ENCODE measurements at regions not wholly inside any gene's neighbourhood (a gene's known extent, or its start where the extent isn't known, plus 50 kb on each side); places are given as distances from the start of the nearest gene placed in this dataset.

- DNase-seq: no peak
These were observed 98.1 kb upstream of the CCL2 start for GRCh38 chr17:34156741-34157589.

DNA sequence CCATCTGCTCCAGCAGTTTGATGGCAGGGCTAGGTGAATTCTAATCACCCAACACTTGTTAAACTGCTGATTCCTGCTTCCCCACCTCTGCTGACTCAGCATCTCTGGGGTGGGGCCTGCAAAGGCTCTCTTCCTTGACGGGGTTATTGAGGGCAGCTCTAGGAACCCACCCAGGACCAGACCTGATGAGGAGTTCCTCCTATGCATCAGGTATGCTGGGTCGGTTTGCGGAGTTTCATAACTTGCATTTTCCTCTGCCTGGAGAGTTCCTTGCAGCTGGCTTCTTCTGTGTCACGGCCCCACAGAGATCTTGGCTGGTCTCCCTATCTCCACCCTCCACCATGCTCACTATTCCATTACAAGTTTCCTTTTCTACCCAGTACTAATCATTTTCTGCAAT is 93.4 kb upstream of the CCL2 start:
- DNase-seq: no peak

- DNase-seq: no peak
These were observed 92.0 kb upstream of the CCL2 start for GRCh38 chr17:34163123-34163522.

GRCh38 chr17:34163646-34164045 is 91.4 kb upstream of the CCL2 start:
- DNase-seq: no peak

DNA sequence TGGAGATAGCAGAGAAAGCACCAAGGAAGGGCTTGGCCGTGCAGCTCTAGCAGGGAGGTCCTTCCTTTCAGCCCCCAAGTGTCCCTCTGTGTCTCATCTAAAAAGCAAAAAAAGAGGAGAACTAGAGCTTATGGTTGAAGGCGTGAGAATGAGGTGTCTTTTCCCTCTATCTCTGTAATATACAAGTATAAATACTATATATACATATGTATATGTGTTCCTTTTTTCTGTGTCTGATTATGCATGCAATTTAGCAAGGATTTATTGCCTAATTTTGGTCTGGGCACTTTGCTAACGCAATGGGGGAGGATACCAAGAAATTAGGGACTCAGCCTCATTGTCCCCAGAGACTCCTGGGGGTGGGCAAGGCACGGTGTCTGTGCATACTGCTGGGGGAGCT is 90.2 kb upstream of the CCL2 start:
- no peak for DNase-seq

GRCh38 chr17:34166352-34166751 is 88.7 kb upstream of the CCL2 start:
- DNase-seq: no peak

DNA sequence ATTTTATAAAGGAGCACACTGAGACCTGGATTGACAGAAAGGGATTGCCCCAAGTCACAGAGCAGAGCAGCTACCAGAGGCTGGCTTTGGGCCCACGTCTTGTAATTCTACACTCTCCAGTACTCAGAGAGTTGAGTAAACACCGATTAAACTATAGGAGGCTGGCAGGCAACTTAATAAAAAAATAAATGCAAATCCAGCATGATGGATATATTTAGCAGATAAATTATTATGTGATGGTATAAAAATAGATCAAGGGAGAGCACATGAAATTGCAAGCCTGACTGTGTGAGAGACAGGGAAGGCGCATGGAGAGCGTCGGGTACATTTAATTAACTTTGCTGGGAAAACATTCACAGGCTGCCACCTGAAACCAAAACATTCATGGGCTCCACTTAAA is 87.7 kb upstream of the CCL2 start:
- DNase-seq: no peak

- no peak for DNase-seq
These were observed 86.1 kb upstream of the CCL2 start for GRCh38 chr17:34168989-34169388.

DNA sequence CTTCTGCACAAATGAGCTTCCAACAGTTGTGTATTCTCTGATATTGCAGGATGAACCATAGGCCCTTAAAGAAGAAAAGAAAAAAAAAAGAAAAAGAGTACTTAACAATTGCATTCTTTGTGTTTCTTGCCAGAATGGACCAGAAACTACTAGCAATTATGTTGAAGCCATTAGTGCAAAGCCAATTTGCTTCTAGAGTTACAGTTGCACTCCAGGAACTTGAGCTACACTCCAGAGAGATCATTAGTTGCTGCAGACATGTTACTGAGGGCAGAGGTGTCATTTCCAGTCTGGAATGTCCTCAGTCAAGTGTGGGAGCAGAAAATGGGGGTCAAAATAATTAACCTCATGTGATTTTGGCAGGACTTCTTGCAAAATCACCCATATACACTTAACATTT is 85.6 kb upstream of the CCL2 start:
- DNase-seq: no peak

DNA sequence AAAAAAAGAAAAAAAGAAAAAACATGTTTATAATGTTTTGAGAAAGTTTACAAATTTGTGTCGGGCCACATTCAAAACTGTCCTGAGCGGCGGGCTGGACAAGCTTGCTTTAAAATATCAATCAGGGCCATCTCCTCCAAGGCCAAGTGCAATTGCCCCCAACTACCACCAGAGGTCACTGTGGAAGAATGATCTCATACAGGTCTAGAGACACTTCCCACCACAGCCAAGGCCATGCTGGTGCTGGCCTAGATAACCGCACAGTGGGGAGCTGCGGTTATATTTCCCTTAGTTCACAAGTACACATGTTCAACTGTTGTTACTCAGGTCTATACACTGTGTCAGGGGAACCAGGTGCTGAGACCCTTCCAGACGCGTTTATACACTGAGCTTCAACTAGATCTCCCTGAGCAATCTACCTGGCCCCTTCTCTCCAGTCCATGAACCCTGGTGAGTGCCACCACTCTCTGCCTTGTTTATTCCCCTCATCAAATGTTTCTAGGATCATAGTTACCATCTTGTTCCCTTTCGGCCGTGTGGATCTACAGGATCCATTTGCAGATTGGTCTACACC is 83.8 kb upstream of the CCL2 start:
- peak; percentile 30 for DNase-seq

DNA sequence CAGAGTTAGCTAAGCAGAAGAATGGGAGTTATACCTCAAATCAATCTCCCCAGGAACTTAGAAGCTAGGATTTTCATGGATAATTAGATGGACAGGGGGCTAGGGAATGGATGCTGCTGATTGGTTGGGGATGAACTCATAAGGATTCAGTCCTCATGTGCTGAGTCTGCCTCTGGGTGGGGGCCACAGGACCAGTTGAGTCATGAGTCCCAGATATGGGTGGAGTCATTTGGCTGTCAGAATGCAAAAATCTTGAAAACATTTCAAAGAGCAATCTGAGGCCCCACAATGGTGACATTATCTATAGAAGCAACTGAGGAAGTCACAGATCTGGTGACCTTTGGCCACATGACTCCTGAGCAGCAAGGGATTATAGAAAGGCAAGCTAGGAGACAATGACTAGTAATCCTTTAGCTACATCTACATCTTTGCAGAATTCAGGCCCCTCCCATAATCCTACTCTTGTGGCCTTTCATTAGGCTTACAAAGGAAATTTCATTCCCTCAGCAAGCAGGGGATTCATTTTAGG is 82.6 kb upstream of the CCL2 start:
- no peak for DNase-seq

DNA sequence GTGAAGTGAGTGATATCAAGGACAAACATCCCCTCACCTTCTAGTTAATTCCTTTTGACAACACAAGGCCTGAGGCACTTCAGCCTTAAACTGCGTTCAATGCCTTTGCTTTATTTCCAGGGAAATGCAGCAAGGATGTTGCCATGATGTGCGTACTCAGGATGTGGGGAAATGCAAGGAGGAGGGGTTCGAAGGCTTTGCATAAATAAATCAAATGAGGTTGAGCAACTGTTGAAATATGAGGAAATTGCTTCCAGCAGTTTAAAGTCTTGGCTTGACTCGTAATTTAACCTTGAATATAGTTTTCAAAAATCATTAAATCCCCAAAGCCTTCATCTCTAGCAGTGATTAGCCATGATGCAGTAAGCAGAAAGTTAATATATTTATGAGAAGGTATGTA is 81.8 kb upstream of the CCL2 start:
- DNase-seq: no peak

GRCh38 chr17:34174496-34174895 is 80.6 kb upstream of the CCL2 start:
- no peak for DNase-seq

DNA sequence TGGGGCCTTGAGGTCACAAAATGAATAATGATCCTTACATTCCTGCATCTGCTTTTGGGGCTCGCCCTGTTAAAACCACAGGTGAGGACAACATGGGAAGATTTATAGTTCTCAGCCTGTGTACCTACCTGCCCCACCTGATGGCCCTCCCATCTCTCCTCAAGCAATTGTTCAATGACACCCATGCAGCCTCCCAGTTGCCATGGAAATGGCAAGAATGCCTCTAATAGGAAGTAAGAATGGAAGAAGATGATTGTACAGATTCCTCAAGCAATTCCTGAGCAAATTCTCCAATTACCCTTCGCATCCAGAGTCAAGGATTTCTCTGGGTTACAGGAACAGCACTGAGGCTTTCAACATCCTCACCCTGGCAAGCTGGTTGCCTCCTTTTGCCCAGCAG is 78.6 kb upstream of the CCL2 start:
- no peak for DNase-seq

GRCh38 chr17:34177642-34178041 is 77.4 kb upstream of the CCL2 start:
- no peak for DNase-seq

DNA sequence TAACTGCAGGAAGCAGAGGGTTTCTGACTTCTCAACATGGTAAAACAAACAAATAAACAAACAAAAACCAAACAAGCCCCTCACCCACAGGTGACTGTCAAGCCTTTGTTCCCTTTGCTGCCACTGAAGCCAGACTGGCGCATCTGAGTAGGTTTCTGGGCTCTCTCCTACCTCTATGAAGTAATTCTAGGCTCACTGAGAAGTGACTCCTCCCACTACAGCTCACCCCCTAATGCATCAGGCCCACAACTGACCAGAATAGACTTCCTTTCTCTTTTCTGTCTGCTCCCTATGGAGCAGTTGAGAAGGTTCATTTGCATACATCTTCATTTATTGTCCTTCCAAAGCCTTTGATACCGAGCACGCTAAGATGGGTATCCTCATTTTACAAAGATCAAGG is 77.0 kb upstream of the CCL2 start:
- no peak for DNase-seq

DNA sequence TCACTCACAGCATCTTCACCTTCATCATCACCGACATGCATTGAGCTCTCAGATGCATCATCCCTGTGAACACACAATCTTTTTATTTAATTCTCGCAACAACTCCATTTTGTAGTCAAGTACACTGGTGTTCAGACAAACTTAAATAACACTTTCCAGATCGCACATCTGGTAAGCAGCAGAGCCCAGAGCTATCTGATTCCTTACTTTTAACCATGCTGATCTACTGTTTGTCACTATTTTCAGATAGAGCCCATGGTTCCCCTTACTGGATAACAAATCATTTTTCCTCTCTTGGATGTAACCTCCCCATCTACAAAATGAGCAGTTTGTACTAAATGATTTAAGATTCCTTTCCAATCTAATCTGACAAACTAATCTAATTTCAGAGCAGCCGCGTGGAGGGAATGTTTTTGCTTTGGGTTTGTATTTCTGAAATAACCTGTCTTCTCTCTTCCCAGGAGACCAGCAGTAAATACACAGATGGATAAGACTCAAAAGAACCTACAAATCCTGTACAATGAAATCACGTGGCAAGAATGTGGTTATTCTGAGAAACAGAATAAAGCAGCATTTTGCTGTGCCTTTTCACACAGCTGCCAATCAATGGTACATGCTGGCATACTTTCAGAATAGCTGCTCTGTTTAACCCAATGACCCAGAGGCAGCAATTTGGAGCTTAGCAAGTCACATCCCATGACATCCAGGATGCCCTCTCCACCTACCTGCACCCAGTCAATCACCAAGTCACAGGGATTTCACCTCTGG is 72.9 kb upstream of the CCL2 start:
- no peak for DNase-seq

GRCh38 chr17:34195987-34196386 is 59.1 kb upstream of the CCL2 start:
- DNase-seq: no peak

DNA sequence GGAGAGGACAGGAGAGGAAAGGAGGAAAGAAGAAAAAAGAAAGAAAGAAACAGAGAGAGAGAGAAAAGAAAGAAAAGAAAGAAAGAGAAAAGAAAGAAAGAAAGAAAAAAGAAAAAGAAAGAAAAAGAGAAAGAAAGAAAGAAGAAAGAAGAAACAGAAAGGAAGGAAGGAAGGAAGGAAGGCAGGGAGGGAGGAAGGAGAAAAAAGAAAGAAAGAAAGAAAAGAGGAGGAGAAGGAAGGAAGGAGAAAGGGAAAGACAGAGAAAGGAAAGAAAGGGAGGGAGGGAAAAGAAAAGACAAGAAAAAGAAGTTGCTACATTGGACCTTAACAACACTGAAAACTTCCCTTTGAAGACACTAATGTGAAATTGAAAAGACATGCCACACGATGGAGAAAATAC is 56.6 kb upstream of the CCL2 start:
- DNase-seq: no peak

GRCh38 chr17:34199454-34199853 is 55.6 kb upstream of the CCL2 start:
- DNase-seq: no peak

- DNase-seq: peak; percentile 69
These were observed 55.1 kb upstream of the CCL2 start for GRCh38 chr17:34199932-34200534.

DNA sequence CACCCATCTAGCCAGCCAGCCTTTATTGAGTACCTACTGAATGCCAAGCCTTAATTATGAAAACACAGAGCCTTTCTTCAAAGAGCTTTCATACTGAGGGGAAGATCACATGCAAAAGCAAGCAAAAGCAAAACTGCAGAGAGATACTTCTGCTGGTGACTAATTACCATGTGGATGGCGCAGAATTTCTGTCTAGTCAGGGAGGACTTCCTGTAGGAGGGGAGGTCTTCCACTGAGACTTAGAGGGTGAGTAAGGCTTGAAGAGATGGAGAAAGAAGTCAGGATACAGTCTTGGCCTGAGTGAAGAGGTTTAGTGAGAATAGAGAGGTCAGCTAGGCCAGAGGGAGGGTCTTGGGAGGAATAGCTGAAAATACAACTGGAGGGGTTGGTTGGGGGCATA is 53.9 kb upstream of the CCL2 start:
- DNase-seq: no peak

- no peak for DNase-seq
These were observed 53.3 kb upstream of the CCL2 start for GRCh38 chr17:34201767-34202166.

Measured in CD4-positive, alpha-beta T cell treated with Interleukin-6 for 4 hours (primary cell).